ENCODE measurements at regions not wholly inside any gene's neighbourhood (a gene's known extent, or its start where the extent isn't known, plus 50 kb on each side); places are given as distances from the start of the nearest gene placed in this dataset.
A peak's percentile ranks its signal among the peaks of the same experiment; 100 is the strongest.

DNA sequence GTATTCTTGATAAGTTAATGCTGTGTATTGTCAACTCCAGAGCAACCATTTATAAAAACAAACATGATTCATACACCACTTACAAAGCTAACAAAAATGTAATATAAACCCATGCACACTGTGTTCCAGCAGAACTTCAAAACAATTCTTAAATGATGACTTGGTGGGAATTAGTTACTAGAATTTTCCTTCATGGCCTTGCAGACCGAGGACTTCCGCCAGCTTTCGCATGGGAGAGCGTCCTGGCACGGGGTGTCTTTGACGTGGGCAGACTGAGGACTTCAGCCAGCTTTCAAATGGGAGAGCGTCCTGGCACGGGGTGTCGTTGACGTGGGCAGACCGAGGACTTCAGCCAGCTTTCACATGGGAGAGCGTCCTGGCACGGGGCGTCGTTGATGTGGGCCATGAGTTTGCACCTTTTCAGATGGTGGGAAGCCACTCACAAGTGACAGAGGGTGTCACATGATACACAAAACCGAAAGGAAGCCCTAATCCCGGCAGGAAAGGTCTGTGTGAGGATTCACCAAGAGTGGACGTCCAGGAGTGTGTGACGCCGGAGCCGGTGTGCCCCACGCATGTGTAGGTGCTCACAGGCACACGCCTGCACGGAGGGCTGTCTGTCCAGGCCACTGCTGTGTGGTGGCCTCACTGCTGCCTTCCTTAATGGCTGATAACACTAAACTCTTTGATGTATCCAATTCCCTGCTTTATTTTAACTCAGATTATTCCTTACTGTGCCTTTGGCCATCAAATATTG is 211.3 kb upstream of the IRX4 start:
- TF ChIP-seq, protein P1, sequence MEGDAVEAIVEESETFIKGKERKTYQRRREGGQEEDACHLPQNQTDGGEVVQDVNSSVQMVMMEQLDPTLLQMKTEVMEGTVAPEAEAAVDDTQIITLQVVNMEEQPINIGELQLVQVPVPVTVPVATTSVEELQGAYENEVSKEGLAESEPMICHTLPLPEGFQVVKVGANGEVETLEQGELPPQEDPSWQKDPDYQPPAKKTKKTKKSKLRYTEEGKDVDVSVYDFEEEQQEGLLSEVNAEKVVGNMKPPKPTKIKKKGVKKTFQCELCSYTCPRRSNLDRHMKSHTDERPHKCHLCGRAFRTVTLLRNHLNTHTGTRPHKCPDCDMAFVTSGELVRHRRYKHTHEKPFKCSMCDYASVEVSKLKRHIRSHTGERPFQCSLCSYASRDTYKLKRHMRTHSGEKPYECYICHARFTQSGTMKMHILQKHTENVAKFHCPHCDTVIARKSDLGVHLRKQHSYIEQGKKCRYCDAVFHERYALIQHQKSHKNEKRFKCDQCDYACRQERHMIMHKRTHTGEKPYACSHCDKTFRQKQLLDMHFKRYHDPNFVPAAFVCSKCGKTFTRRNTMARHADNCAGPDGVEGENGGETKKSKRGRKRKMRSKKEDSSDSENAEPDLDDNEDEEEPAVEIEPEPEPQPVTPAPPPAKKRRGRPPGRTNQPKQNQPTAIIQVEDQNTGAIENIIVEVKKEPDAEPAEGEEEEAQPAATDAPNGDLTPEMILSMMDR (IDR thresholded peaks at IDR 0.05; ENCODE audit: unreplicated experiment): no peak
- intact Hi-C loops (cut with micrococcal nuclease): loop anchor here (1.0 to 5.0 kb wide), 2 partner anchors 55 to 207 kb away; no protein-coding TSS in a partner anchor
- ChIA-PET CTCF (no interaction called here), POLR2A (interaction anchor here (0.6 to 0.7 kb wide), 2 partner anchors 653 to 703 kb away, joined by 3 to 5 read pairs; no protein-coding TSS in a partner anchor)
- H3K4me1 Mint-ChIP-seq (ENCODE audit: insufficient read depth, unreplicated experiment): peaks cover 21% of the 10 kb centered on the region
- H3K36me3 Mint-ChIP-seq (ENCODE audit: insufficient read depth, unreplicated experiment): no peaks in the 10 kb centered on the region
- BruUV-seq (replicated peaks): TSS peak; percentile 86
- H3K27ac Mint-ChIP-seq (ENCODE audit: low read depth, unreplicated experiment): peak overlapping the region; percentile 99
- no peaks in the 10 kb centered on the region for H3K27me3 Mint-ChIP-seq (ENCODE audit: insufficient read depth, unreplicated experiment)
- peak overlapping the region; percentile 62 for H3K4me3 Mint-ChIP-seq (ENCODE audit: unreplicated experiment)
- peak; percentile 92 for DNase-seq (ENCODE audit: unreplicated experiment)
- no peaks in the 10 kb centered on the region for H3K9me3 Mint-ChIP-seq (ENCODE audit: unreplicated experiment)

DNA sequence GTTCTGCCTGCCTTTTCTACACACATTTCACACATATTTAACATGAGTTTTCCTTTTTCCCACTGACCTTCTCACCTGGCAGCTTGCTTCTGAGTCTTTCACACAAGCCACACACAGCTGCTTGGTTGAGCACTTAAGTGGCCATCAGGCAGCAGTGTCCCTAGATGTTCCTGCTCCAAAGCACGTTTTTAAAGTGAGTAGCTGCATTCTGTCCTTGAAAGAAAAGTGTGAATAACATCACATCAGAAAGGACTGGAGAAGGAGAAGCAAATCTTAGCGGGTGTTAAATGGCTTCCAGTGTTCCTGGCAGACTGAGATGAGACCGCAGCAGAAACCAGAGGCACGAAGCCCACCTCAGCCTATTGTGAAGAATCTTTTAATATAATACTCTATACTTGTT is 209.2 kb upstream of the IRX4 start:
- Mint-ChIP-seq H3K4me3 (ENCODE audit: unreplicated experiment) (no peak overlapping the region), H3K27me3 (ENCODE audit: insufficient read depth, unreplicated experiment) (no peaks in the 10 kb centered on the region), H3K27ac (ENCODE audit: low read depth, unreplicated experiment) (peak overlapping the region; percentile 79), H3K9me3 (ENCODE audit: unreplicated experiment) (peaks cover 7% of the 10 kb centered on the region), H3K36me3 (ENCODE audit: insufficient read depth, unreplicated experiment) (no peaks in the 10 kb centered on the region), H3K4me1 (ENCODE audit: insufficient read depth, unreplicated experiment) (peaks cover 16% of the 10 kb centered on the region)
- TF ChIP-seq, protein P1 (IDR thresholded peaks at IDR 0.05; ENCODE audit: unreplicated experiment): no peak
- BruUV-seq (replicated peaks): no TSS peak
- ChIA-PET POLR2A (no interaction called here), CTCF (no interaction called here)
- DNase-seq (ENCODE audit: unreplicated experiment): no peak
- intact Hi-C loops (cut with micrococcal nuclease): loop anchor here (5.0 kb wide), 1 partner anchor 205 kb away; no protein-coding TSS in a partner anchor

DNA sequence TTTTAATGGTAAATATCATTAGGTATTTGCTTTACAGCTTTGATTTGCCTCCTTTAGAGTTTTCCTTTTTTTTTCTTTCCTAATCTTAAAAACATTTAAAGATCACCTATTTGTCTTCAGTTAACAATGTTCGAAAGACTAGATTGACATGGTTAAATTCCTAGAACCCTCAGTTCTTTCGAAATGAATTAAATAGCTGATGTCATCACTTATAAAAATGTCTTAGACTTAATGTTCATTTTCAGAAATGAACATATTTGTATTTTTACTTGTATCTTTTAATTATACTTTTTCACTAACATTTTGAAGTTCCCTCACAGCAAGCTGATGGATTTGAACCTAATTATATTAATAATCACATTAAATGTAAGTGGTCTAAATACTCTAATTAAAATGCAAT is 205.3 kb upstream of the IRX4 start:
- Mint-ChIP-seq H3K4me3 (ENCODE audit: unreplicated experiment) (no peak overlapping the region), H3K27ac (ENCODE audit: low read depth, unreplicated experiment) (no peak overlapping the region), H3K27me3 (ENCODE audit: insufficient read depth, unreplicated experiment) (peaks cover 13% of the 10 kb centered on the region), H3K36me3 (ENCODE audit: insufficient read depth, unreplicated experiment) (no peaks in the 10 kb centered on the region), H3K9me3 (ENCODE audit: unreplicated experiment) (peaks cover 11% of the 10 kb centered on the region), H3K4me1 (ENCODE audit: insufficient read depth, unreplicated experiment) (no peaks in the 10 kb centered on the region)
- CTCF ChIA-PET: interaction anchor here (0.6 kb wide), 1 partner anchor 907 kb away, joined by 3 read pairs; no protein-coding TSS in a partner anchor
- TF ChIP-seq, protein P1 (IDR thresholded peaks at IDR 0.05; ENCODE audit: unreplicated experiment): no peak
- intact Hi-C loops (cut with micrococcal nuclease): no loop called here
- POLR2A ChIA-PET: no interaction called here
- DNase-seq (ENCODE audit: unreplicated experiment): no peak
- no TSS peak for BruUV-seq (replicated peaks)

DNA sequence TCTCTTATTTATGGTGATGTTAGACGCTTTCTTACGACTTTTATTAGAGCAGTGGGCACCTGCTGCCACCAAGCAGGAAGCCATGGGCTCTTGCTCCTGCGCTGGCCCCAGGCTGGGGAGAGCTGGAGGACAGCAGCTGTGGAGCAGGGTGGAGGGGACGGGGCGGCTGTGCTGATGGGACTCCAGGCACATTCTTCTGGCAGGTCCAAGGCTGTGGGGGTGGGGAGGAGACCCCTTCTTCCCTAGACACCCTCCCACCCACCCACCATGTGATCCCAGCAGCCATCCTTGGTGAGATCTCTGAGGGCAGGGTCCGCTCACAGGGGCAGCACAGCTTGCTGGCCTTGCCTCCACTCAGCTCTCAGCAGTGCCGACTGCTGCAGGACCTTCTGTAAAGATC is 192.6 kb upstream of the IRX4 start:
- TF ChIP-seq, protein P1 (IDR thresholded peaks at IDR 0.05; ENCODE audit: unreplicated experiment): no peak
- DNase-seq (ENCODE audit: unreplicated experiment): no peak
- Mint-ChIP-seq H3K4me3 (ENCODE audit: unreplicated experiment) (no peak overlapping the region), H3K27me3 (ENCODE audit: insufficient read depth, unreplicated experiment) (no peaks in the 10 kb centered on the region), H3K9me3 (ENCODE audit: unreplicated experiment) (no peaks in the 10 kb centered on the region), H3K27ac (ENCODE audit: low read depth, unreplicated experiment) (no peak overlapping the region), H3K36me3 (ENCODE audit: insufficient read depth, unreplicated experiment) (no peaks in the 10 kb centered on the region), H3K4me1 (ENCODE audit: insufficient read depth, unreplicated experiment) (no peaks in the 10 kb centered on the region)
- BruUV-seq (replicated peaks): no TSS peak
- ChIA-PET CTCF (no interaction called here), POLR2A (no interaction called here)
- intact Hi-C loops (cut with micrococcal nuclease): loop anchor here (10.0 kb wide), 1 partner anchor 669 kb away; no protein-coding TSS in a partner anchor

All from MCF 10A (cell line).